ENCODE measurements at regions not wholly inside any gene's neighbourhood (a gene's known extent, or its start where the extent isn't known, plus 50 kb on each side); places are given as distances from the start of the nearest gene placed in this dataset.
"Not testable (repeated sequence)": the region's sequence is repeated elsewhere in the genome, so short reads cannot be mapped to it uniquely, and the experiment has no call there.

GRCh38 chr9:94183240-94183999, 75.7 kb upstream of the ZNF169 start:
- DNase-seq (ENCODE audit: low read depth) = no peak
- H3K4me3 ChIP-seq (ENCODE audit: low read length) = no peak overlapping the region
- no peak for TF ChIP-seq CTCF (IDR thresholded peaks at IDR 0.05; ENCODE audit: insufficient read depth, low read depth, low read length, missing control alignments)

GRCh38 chr9:94188246-94188645, 70.9 kb upstream of the ZNF169 start:
- no peak for TF ChIP-seq CTCF (IDR thresholded peaks at IDR 0.05; ENCODE audit: insufficient read depth, low read depth, low read length, missing control alignments)
- DNase-seq (ENCODE audit: low read depth) = no peak
- H3K4me3 ChIP-seq (ENCODE audit: low read length) = no peak overlapping the region

GRCh38 chr9:94191706-94192105, 67.4 kb upstream of the ZNF169 start:
- not testable (repeated sequence) for DNase-seq (ENCODE audit: low read depth); H3K4me3 ChIP-seq (ENCODE audit: low read length)

GRCh38 chr9:94198414-94198813, 60.7 kb upstream of the ZNF169 start:
- no peak for TF ChIP-seq CTCF (IDR thresholded peaks at IDR 0.05; ENCODE audit: insufficient read depth, low read depth, low read length, missing control alignments)
- DNase-seq (ENCODE audit: low read depth) = no peak
- no peak overlapping the region for H3K4me3 ChIP-seq (ENCODE audit: low read length)

GRCh38 chr9:94199776-94200175, 59.3 kb upstream of the ZNF169 start:
- no peak overlapping the region for H3K4me3 ChIP-seq (ENCODE audit: low read length)
- no peak for DNase-seq (ENCODE audit: low read depth)
- no peak for TF ChIP-seq CTCF (IDR thresholded peaks at IDR 0.05; ENCODE audit: insufficient read depth, low read depth, low read length, missing control alignments)

GRCh38 chr9:94204174-94204573, 54.9 kb upstream of the ZNF169 start:
- no peak for TF ChIP-seq CTCF (IDR thresholded peaks at IDR 0.05; ENCODE audit: insufficient read depth, low read depth, low read length, missing control alignments)
- no peak for DNase-seq (ENCODE audit: low read depth)
- H3K4me3 ChIP-seq (ENCODE audit: low read length) = no peak overlapping the region

- TF ChIP-seq CTCF (IDR thresholded peaks at IDR 0.05; ENCODE audit: insufficient read depth, low read depth, low read length, missing control alignments) = no peak
- H3K4me3 ChIP-seq (ENCODE audit: low read length) = no peak overlapping the region
- no peak for DNase-seq (ENCODE audit: low read depth)
Observed at GRCh38 chr9:94207781-94208180, 51.3 kb upstream of the ZNF169 start.
